NCI-H774 (cell line): ENCODE measurements at regions not wholly inside any gene's neighbourhood (a gene's known extent, or its start where the extent isn't known, plus 50 kb on each side); places are given as distances from the start of the nearest gene placed in this dataset.
"Not testable (repeated sequence)": the region's sequence is repeated elsewhere in the genome, so short reads cannot be mapped to it uniquely, and the experiment has no call there.

ENCODE experiments used
- DNase-seq: peaks from one replicate; lab custom pipeline; 2025; lab: John Stamatoyannopoulos, UW

DNA sequence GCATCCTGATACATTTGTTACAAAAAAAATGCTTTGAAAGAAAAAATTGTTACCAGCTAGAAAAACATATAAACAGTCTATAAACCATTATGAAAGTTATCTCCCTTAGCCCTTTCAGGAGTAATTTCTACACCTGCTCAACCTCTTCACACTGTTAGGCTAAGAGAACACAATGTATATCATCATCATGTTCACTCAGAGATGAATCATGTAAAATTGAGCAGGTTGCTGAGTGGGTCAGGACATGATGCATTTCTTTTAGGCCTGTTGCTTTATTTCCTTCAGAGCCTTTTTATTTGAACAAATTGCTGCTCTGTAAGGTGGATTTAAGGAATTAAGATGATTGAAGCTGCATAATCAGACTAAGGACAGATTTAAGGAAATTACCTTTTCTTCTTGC is 531.3 kb upstream of the MAN1A1 start:
- no peak for DNase-seq

DNA sequence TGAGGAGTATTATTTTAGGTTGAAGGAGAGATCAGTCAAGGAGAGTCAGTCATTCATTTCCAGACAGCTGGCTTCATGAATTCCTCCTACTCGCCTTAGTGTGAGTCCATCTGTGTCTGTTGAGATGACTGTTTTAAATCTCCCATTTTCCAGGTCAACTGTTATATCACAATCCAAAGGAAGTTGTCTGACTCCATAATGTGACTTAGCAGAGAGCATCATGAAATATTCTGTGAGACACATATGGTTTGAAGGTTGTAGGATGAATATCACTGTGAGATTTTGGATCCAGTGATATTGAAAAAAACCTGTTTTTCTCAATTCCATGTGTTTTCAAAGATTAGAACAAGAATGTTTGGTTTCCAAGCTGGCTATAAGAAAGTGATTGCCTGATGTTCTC is 530.2 kb upstream of the MAN1A1 start:
- DNase-seq, result no peak

DNA sequence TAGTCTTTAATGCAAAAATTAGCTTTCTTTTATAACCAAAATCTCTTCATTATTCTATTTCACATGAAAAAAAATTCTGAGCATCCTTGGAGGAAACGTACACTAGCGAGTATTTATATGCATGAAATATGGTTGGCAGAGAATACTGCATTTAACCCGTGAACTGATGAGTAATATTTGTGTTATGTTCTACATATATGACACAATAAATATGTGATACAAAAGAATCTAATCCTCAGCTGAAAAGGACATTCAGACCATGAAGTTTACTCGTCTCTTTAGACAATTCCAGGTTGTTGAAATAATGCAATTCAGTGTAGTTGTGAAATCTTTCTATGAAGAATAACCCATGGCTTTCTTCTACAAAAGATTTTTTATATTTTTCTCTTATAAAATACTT is 524.8 kb upstream of the MAN1A1 start:
- no peak for DNase-seq

DNA sequence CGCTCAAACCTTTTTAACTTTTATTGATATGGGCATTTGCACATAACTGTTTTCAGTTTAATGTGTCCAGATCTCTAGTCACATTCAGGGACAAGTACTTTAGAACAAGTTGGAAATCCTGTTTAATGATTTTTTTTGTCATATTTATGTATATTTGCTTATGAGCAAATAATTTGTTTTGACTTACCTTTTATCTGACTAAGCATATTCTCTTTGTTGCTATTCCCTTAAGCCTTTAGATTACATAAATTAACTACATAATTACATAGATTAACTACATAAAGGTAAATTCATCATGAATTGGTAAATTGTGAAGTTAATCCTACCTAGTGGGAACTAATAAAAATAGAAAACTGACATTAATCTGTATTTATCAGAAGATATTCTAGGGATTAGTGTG is 523.5 kb upstream of the MAN1A1 start:
- no peak for DNase-seq

DNA sequence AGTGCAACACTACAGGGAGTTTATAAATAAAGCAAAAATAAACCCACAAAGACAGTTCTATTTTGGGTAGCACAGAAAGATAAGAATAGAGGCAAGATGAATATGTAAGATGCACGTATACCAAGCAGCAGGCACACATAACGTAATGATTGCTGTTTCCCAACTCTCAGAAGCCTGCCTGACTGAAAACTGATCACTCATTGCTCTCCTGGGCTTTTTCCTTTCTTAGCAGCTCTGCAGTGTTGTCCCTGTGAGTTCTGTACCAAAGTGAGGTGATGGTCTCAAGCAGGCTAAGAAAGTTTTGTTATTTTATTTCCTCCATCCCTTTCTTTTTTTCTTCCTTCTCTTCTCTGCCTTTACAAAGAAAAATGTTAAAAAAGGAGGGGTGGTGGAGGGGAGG is 522.0 kb upstream of the MAN1A1 start:
- no peak for DNase-seq

DNA sequence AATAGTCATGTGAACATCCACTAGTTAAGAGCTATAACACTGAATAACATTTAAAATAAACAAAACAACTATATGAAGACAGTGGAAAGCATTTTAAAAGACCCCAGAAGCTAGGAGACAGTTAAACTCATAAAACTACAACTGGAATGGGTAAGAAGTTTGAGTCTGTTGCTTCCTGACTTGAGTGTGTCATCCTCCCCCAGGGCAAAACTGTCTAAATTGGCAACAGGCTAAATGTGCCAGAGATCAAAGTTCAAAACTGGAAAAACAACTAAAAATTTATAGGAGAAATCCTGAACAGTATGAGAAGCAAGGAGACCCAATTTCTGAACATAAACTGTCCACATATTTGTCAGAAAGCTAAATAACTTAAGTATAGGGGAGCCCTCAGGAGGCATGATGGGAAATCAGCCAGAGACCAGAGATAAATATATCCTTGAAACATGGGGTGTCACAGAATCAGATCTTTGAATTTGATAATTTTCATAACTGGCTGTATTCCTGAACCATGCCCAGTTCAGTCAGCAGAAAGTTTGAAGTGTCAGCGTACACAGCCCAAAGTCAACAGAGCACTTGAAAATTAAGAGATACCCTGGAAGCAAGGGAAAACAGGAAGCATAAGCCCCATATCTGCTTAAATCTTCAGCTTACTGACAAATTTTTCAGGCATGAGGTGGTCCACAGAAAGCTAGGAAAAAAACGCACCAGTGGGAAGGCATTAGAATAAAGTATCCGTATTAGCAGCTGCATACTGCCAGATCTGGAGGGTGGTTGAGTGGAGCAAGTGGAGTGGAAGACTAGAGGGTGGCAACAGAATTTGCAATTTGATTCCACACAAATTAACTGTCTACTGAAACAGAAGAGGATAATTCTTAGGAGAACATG is 516.1 kb upstream of the MAN1A1 start:
- no peak for DNase-seq

DNA sequence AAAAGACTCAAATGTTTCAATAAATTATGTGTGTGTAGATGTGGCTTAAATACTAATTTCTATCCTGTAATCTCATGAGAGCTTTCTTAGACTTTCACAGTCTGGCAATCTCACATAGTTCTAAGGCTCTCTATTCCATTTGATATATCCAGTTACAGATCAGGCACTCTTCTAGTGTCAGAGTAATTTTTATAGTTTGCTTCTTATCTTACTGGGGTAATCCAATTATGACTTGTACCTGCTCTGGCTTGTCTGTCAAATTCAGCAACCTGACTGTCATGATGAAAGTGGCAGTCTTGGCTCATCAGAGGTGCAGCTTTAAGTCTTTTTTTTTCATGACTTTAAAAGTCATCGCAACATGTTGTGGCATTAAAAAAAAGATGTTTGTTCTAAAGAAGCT is 513.2 kb upstream of the MAN1A1 start:
- no peak for DNase-seq

DNA sequence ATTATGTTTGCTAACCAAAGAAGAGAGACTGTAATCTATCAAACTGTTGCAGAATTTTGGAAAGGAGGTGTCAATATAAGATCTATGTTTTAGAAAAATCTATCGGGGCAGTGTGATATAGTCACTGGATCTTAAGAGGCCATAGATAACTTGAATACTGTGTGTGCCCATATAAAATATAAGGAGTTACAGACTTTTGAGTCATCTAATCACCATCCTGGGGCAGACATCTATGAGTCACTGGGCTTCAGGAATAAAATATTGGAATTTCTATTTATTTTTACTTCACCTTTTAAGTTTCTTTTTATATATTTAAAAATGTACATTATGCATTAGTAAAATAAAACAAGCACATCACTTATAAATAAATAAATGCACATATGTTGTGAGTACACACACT is 509.3 kb upstream of the MAN1A1 start:
- DNase-seq, result no peak

DNA sequence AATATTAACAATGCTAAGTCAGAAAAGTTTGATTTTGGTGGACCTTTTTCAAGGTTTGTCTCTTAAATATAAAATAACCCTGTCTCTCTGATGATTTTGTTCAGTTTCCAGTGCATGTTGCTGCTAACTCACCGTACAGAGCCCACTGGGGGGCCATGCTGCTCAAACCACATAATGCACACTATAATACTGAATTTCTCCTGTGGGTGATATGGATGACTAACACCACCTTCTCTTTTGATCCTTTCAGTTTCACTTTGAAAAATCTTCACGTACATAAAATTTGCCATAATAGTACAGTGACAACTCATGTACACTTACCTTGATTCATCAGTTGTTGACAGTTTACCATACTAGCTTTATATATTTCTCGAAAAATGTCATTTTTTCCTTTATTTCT is 506.6 kb upstream of the MAN1A1 start:
- no peak for DNase-seq

DNA sequence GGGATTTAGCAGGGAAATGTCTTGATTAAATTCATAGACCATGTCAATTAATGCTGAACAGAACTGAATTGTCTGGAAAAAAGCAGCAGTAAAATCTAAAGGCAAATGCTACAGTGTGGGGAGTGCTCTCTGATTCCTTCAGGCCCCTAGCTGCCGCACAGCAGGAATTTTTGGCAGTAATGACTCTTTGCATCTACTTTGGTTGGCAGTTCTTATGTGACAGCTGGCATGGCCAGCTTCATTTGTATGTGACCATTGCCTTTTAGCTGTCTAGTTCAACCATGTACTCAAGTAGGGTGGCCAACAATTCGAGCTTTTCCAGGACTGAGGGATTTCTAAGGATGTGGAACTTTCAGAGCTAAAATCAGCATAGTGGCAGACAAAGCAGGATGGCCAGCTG is 499.1 kb upstream of the MAN1A1 start:
- DNase-seq, result no peak

DNA sequence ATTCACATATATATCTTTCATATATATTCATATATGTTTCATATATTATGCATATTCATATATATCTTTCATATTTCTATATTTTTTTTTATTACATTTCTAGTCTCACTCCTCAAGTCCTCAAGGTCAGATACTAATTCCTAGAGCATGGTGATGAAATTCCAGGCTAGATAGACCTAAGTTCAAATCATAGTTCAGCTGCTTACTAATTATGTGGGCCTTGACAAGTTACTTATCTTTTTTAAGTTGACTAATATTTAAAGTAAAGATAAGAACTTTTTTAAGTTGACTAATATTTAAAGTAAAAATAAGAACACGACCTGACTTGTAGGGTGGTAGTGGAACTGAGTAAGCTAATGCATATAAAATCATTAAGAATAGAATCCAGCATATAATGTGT is 495.6 kb upstream of the MAN1A1 start:
- no peak for DNase-seq

DNA sequence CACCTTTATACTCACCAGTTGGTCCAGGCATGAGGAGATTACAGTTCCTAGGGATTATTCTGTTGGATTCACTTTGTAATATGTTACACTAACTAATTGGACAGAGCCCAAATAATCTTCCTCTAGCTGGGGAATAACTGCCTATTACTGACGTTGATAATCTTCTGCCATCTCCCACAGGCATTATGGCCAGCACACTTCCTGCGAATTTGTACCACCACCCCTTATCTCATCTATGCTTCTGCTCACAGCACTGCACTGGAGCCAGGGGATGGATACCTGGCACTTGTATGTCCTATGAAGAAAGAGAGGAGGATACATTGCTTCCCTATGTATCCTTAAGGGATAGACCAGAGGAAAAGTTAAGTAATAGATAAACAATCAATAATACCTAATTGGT is 494.8 kb upstream of the MAN1A1 start:
- DNase-seq, result no peak

DNA sequence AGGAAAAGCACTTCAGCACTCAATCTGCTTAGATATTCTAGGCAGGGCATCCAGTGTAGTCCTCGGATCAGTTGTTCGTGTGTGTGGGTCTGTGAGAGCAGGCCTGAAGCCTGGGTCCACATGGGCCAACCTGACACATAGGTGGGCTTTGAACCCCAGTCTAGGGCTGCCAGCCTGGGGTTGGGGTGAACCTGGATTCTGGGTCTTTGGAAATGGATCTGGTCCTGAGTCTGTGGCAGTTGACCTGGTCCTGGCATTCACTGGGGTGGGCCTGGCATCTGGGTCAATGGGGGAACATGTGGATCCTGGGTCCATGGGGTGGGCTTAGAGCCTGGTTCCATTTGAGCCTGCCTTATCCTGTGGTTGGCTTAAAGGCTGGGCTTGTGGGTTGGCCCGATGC is 492.6 kb upstream of the MAN1A1 start:
- no peak for DNase-seq

DNA sequence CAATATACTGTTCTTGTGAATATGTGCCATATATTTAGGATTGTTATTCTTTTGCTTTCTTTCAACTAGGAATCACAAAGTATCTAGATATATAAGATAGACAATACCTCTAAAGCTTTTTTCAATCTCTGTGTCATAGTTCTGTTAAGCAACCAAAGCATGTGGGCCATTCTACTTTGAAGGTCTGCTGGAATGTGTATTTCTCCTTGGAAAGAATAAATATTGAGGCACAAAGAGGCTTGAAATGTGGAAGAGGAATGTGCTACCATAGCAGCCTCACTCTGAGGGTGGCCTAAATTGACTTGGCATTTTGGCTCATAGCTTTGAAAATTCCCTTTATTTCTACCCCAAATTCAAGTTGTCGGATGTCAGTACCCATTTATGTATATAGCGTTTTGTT is 488.5 kb upstream of the MAN1A1 start:
- no peak for DNase-seq

DNA sequence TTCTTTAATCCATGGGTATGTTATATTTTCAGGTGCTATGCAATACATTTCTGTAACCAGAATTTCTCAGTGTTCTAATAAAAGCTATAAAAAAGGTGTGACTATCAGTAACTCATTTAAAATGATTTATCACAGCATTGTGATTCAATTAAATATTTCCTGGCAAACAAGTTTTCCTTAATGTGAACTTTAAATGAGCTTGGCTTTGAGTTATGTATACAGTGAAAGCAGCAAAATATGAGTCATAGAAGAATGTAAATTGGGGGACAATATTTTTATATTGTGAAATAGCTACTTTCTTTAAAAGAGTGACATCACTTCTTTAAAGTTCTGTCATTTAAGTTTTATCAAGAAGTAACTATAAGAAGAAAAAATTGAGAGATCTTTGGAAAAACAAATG is 484.9 kb upstream of the MAN1A1 start:
- DNase-seq, result no peak

DNA sequence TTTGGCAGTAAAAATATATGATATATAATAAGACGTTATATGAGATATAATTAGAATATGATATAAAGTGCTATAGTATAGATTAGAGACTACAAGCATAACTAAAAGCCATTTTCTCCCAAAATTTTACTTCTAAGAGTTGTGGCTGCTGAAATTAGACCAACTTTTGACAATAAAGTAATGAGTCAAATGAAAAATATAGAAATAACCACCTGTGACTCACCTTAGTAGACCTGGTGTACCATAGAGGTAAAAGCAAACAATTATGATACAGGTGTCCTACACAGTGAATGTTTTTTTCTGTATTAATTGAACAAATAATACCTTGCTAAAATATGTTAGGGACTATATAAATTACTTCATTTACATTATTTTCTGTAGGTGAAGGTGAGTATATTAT is 482.9 kb upstream of the MAN1A1 start:
- no peak for DNase-seq

DNA sequence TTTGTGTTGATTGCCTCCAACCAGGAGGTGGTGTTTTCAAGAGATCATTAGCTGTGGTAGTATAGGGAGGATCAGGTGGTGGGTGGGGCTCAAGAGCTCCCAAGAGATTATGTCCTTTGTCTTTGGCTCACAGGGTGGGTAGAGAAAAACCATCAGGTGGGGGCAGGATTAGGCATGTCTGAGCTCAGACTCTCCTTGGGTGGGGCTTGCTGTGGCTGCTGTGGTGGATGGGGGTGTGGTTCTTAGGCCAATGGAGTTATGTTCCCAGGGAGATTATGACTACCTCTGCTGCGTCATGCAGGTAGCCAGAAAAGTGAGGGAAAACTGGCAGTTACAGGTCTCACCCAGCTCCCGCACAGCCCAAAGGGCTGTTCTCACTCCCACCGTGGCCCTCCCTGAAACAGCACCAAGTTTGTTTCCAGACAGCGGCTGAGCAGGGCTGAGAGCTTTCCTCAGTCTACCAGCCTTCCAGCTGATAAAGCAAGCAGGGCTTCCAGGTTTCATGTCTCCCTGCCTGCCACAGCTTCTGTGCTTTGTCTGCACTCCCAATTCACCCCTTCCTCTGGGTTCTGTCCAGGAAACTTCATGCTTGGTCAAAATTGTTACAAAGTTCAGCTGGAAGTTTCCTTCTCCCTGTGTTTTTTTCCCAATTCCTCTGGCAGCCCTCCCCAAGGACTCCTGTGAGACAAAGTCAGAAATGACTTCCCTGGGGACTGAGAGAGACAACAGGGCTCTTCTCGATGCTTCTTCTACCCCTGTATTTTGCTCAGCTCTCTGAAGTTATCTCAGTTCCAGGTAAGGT is 481.1 kb upstream of the MAN1A1 start:
- no peak for DNase-seq

DNA sequence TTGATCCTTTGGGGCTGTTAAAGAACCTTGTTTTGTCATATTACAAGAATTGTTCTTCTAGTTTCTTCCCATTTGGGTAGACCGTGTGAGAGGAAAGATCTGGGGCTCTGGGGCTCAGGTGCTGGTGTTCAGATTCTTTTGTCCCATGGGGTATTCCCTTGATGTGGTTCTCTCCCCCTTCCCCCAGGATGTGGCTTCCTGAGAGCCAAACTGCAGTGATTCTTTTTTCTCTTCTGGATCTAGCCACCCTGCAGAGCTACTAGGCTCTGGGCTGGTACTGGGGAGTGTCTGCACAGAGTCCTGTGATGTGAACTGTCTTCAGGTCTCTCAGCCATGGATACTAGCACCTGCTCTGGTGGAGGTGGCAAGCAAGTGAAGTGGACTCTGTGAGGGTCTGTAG is 480.5 kb upstream of the MAN1A1 start:
- DNase-seq, result no peak

DNA sequence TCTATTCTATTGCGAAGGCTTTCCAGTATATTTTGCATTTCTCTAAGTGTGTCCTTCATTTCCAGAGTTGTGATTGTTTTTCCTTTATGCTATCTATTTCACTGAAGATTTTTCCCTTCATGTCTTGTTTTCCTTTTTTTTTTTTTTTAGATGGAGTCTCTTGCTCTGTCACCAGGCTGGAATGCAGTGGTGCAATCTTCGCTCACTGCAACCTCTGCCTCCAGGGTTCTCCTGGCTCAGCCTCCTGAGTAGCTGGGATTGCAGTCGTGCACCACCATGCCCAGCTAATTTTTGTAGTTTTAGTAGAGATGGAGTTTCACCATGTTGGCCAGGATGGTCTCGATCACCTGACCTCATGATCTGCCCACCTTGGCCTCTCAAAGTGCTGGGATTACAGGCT is 479.9 kb upstream of the MAN1A1 start:
- not testable (repeated sequence) for DNase-seq

DNA sequence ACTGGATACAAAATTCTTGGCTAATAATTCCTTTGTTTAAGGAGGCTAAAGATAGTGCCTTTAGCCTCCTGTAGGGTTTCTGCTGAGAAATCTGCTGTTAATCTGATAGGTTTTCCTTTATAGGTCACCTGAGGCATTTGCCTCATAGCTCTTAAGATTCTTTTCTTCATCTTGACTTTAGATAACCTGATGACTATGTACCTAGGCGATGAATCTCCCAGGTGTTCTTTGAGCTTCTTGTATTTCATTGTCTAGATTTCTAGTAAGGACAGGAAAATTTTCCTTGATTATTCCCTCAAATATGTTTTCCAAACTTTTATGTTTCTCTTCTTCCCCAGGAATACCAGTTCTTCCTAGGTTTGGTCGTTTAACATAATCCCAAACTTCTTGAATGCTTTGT is 479.4 kb upstream of the MAN1A1 start:
- no peak for DNase-seq

DNA sequence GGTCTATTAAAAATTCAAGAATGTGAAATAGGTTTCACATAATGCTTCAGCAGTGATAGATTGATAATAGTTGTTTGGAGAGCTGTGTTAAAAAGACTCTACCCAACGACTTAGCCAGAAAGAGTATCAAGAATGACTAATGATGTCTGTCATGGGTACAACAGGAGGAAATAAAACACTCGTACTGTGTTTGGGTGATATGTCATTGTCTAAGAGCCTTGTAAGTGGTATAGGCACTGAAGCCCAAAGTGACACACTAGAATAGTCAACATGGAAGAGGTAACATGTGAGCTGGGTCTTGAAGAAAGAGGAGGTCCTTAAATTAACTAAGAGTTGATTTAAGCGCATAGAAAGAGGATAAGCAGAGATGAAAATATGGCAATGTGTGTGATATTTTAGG is 471.8 kb upstream of the MAN1A1 start:
- no peak for DNase-seq

DNA sequence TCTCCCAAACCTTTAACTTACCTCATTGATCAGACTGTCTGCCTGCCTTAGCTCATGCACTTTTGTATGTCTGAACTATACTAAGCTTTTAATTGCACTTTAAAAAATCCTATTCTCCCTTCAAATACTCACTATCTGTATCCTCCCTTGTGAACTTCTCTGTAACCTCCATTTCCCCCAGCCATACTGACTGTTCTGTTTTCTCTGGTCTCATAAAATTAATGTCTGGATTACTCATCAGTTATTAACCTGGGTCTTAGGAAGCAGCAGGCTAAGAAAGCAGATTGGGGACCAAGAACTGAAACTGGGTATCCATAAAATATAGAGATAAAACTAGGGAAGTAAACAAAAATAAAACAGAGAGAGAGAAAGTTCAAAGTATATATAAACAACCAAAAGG is 469.3 kb upstream of the MAN1A1 start:
- DNase-seq, result no peak

DNA sequence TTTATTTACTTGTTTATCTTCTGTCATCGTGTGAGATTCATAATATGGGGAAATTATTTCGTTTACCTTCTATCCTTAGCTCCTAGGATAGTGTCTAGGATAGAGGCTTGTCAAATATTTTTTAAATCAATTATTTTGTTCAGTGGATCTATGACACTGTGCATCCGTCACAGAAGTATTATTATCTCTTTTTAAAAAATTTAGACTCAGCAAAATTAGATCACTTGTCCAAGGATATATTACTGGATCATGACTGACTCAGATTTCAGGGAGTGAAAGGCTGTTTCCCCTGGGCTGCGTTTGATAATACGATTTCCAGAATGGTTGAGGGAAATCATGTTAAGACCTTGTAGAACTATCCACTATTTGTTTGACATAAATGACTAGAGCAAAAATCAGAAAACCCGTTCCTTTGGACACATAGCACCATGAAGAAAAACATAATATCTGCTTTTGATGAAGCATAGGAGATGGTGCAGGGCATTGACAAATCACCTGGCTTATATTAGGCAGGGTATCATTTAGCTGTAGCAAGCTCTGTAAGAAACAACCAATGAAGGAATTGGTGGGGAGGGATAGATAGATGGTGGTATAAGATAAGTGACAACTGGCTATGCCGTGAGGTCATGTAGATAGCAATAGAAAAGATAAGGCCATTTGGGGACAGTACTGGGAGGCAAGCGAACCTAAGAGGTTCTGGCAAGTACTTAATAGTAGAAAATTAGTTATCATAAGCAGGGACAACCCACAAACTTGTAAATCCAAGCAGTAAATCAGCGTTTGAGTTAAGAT is 465.2 kb upstream of the MAN1A1 start:
- DNase-seq, result no peak
